Loucy (cell line): ENCODE measurements at regions not wholly inside any gene's neighbourhood (a gene's known extent, or its start where the extent isn't known, plus 50 kb on each side); places are given as distances from the start of the nearest gene placed in this dataset.

Experiments used
- EZH2phosphoT487 ChIP-seq: fragments of 200-600 bp; IDR thresholded peaks from 2 replicates; pipeline ENCODE4 v1.6.1; 2018; ENCODE audit warnings: antibody characterized with exemption, mild to moderate bottlenecking, moderate library complexity, borderline replicate concordance
- TF ChIP-seq, protein P1 (sequence below): fragments of 200-600 bp; sonication (generic); conservative IDR thresholded peaks from 2 replicates; pipeline ENCODE4 v1.5.1; 2014; ENCODE audit warnings: mild to moderate bottlenecking, antibody characterized with exemption, low read length

GRCh38 chr7:115546790-115547189 is 483.8 kb downstream of the TFEC start:
- TF ChIP-seq, protein P1, sequence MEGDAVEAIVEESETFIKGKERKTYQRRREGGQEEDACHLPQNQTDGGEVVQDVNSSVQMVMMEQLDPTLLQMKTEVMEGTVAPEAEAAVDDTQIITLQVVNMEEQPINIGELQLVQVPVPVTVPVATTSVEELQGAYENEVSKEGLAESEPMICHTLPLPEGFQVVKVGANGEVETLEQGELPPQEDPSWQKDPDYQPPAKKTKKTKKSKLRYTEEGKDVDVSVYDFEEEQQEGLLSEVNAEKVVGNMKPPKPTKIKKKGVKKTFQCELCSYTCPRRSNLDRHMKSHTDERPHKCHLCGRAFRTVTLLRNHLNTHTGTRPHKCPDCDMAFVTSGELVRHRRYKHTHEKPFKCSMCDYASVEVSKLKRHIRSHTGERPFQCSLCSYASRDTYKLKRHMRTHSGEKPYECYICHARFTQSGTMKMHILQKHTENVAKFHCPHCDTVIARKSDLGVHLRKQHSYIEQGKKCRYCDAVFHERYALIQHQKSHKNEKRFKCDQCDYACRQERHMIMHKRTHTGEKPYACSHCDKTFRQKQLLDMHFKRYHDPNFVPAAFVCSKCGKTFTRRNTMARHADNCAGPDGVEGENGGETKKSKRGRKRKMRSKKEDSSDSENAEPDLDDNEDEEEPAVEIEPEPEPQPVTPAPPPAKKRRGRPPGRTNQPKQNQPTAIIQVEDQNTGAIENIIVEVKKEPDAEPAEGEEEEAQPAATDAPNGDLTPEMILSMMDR: no peak
- TF ChIP-seq EZH2phosphoT487: no peak
